ENCODE measurements at regions not wholly inside any gene's neighbourhood (a gene's known extent, or its start where the extent isn't known, plus 50 kb on each side); places are given as distances from the start of the nearest gene placed in this dataset.

- no peak for TF ChIP-seq CTCF (IDR thresholded peaks at IDR 0.05)
- no peak for TF ChIP-seq POLR2A (IDR thresholded peaks at IDR 0.05)
These were observed 520.3 kb upstream of the USP15 start for GRCh38 chr12:61739925-61740324.
